ENCODE measurements at regions not wholly inside any gene's neighbourhood (a gene's known extent, or its start where the extent isn't known, plus 50 kb on each side); places are given as distances from the start of the nearest gene placed in this dataset.

- no peaks in the 10 kb centered on the region for H4K20me1 ChIP-seq (ENCODE audit: insufficient read depth)
- no peak overlapping the region for H3K9ac ChIP-seq (ENCODE audit: low read length)
- H3K27ac ChIP-seq (ENCODE audit: low read length): no peak overlapping the region
- H2AFZ ChIP-seq (ENCODE audit: low read depth, low read length): no peak overlapping the region
- no peak overlapping the region for H3K4me2 ChIP-seq (ENCODE audit: low read length)
- H3K9me3 ChIP-seq (ENCODE audit: low read length): no peaks in the 10 kb centered on the region
- no peaks in the 10 kb centered on the region for H3K9me2 ChIP-seq (ENCODE audit: insufficient read depth, low read length)
- no peaks in the 10 kb centered on the region for H3K27me3 ChIP-seq (ENCODE audit: insufficient read depth, low read depth, low read length)
- H3F3A ChIP-seq (ENCODE audit: insufficient read depth, low read length, poor library complexity, severe bottlenecking): no peaks in the 10 kb centered on the region
- TF ChIP-seq CTCF (IDR thresholded peaks at IDR 0.05; ENCODE audit: poor library complexity, severe bottlenecking): no peak
- no peak for TF ChIP-seq POLR2AphosphoS5 (IDR thresholded peaks at IDR 0.05)
- no peak for TF ChIP-seq EP300 (conservative IDR thresholded peaks at IDR 0.05; ENCODE audit: poor library complexity, severe bottlenecking)
- TF ChIP-seq MXI1 (conservative IDR thresholded peaks at IDR 0.05; ENCODE audit: poor library complexity, severe bottlenecking): no peak
- TF ChIP-seq SMC3 (conservative IDR thresholded peaks at IDR 0.05; ENCODE audit: poor library complexity): no peak
- no peak for TF ChIP-seq REST (IDR thresholded peaks at IDR 0.05; ENCODE audit: borderline replicate concordance)
- no peak for TF ChIP-seq EZH2 (IDR thresholded peaks at IDR 0.05; ENCODE audit: borderline replicate concordance, insufficient read depth, low read length, poor library complexity, severe bottlenecking)
- TF ChIP-seq TAF1 (IDR thresholded peaks at IDR 0.05; ENCODE audit: low read depth): no peak
- no peak for TF ChIP-seq RAD21 (conservative IDR thresholded peaks at IDR 0.05)
- H3K79me2 ChIP-seq (replicated peaks; ENCODE audit: insufficient read depth, low read length): no peaks in the 10 kb centered on the region
- H3K36me3 ChIP-seq (ENCODE audit: insufficient read depth, low read length): no peaks in the 10 kb centered on the region
- no peak overlapping the region for H3K4me3 ChIP-seq (ENCODE audit: low read length)
Measured at GRCh38 chr18:22550366-22550765, 132.7 kb upstream of the CTAGE1 start.

- H3K4me3 ChIP-seq (ENCODE audit: low read length): no peak overlapping the region
- no peaks in the 10 kb centered on the region for H3K36me3 ChIP-seq (ENCODE audit: insufficient read depth, low read length)
- H3K79me2 ChIP-seq (replicated peaks; ENCODE audit: insufficient read depth, low read length): no peaks in the 10 kb centered on the region
- H3K27ac ChIP-seq (ENCODE audit: low read length): no peak overlapping the region
- TF ChIP-seq REST (IDR thresholded peaks at IDR 0.05; ENCODE audit: borderline replicate concordance) (no peak), POLR2AphosphoS5 (IDR thresholded peaks at IDR 0.05) (no peak), MXI1 (conservative IDR thresholded peaks at IDR 0.05; ENCODE audit: poor library complexity, severe bottlenecking) (no peak), EZH2 (IDR thresholded peaks at IDR 0.05; ENCODE audit: borderline replicate concordance, insufficient read depth, low read length, poor library complexity, severe bottlenecking) (no peak), CTCF (IDR thresholded peaks at IDR 0.05; ENCODE audit: poor library complexity, severe bottlenecking) (no peak), EP300 (conservative IDR thresholded peaks at IDR 0.05; ENCODE audit: poor library complexity, severe bottlenecking) (no peak), SMC3 (conservative IDR thresholded peaks at IDR 0.05; ENCODE audit: poor library complexity) (no peak), TAF1 (IDR thresholded peaks at IDR 0.05; ENCODE audit: low read depth) (no peak), RAD21 (conservative IDR thresholded peaks at IDR 0.05) (no peak)
- H3K27me3 ChIP-seq (ENCODE audit: insufficient read depth, low read depth, low read length): no peaks in the 10 kb centered on the region
- no peaks in the 10 kb centered on the region for H3K9me3 ChIP-seq (ENCODE audit: low read length)
- H2AFZ ChIP-seq (ENCODE audit: low read depth, low read length): no peak overlapping the region
- H3K4me2 ChIP-seq (ENCODE audit: low read length): no peak overlapping the region
- no peaks in the 10 kb centered on the region for H3F3A ChIP-seq (ENCODE audit: insufficient read depth, low read length, poor library complexity, severe bottlenecking)
- H3K9me2 ChIP-seq (ENCODE audit: insufficient read depth, low read length): no peaks in the 10 kb centered on the region
- no peaks in the 10 kb centered on the region for H4K20me1 ChIP-seq (ENCODE audit: insufficient read depth)
- H3K9ac ChIP-seq (ENCODE audit: low read length): no peak overlapping the region
Measured at GRCh38 chr18:22550861-22551260, 133.1 kb upstream of the CTAGE1 start.

Measured in neural cell (in vitro differentiated cells).